HCT116 (cell line): ENCODE measurements at regions not wholly inside any gene's neighbourhood (a gene's known extent, or its start where the extent isn't known, plus 50 kb on each side); places are given as distances from the start of the nearest gene placed in this dataset.

Experiments
- FOSL1 ChIP-seq: IDR thresholded peaks from 2 replicates; pipeline ENCODE4 v1.6.1; 2012; ENCODE audit warnings: low read depth
- SIN3A ChIP-seq: IDR thresholded peaks from 2 replicates; pipeline ENCODE4 v1.6.1; 2012; ENCODE audit warnings: low read depth
- YY1 ChIP-seq: IDR thresholded peaks from 2 replicates; pipeline ENCODE4 v1.6.1; 2011; ENCODE audit warnings: low read length, low read depth, moderate library complexity, mild to moderate bottlenecking; ENCODE audit not compliant: insufficient replicate concordance; ENCODE audit errors: extremely low read depth
- TF ChIP-seq, protein P1 (sequence below), 3 experiments: fragments of 200-600 bp in 1 of 3; sonication (generic) in 1 of 3; IDR thresholded peaks in 2 of 3; conservative IDR thresholded peaks in 1 of 3; 2 replicates each; pipeline ENCODE4 v1.5.1; 2012 to 2017; ENCODE audit warnings: low read depth in 2 of 3, low read length in 2 of 3, antibody characterized with exemption in 1 of 3, borderline replicate concordance in 1 of 3, control low read depth in 1 of 3, mild to moderate bottlenecking in 1 of 3, mixed read lengths in 1 of 3, mixed run types in 1 of 3, moderate library complexity in 1 of 3; ENCODE audit not compliant: insufficient read depth in 1 of 3
- TF ChIP-seq, protein P2 (sequence below): IDR thresholded peaks from 2 replicates; pipeline ENCODE4 v1.6.1; 2011; ENCODE audit warnings: mild to moderate bottlenecking, low read length, moderate library complexity; ENCODE audit not compliant: insufficient replicate concordance; ENCODE audit errors: extremely low read depth

DNA sequence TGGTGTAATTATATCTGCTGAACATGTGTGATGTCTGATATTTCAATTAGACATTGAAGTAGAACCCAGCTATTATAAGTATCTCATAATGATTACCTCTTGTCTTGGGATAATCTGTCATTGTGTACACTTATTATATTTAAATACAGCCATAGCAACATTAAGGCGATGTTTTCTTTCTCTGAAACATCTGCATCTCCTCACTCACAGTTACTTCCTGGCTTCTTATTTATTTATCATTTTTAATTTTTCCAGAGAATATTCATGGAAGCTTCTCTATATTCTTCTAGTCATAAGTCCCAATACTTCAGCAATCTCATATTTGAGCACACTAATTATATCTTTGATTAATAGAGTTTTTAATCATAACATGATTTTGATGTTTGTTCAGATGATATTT is 103.8 kb upstream of the FBN2 start:
- TF ChIP-seq YY1 (no peak), SIN3A (no peak), FOSL1 (no peak)
- TF ChIP-seq, protein P1, sequence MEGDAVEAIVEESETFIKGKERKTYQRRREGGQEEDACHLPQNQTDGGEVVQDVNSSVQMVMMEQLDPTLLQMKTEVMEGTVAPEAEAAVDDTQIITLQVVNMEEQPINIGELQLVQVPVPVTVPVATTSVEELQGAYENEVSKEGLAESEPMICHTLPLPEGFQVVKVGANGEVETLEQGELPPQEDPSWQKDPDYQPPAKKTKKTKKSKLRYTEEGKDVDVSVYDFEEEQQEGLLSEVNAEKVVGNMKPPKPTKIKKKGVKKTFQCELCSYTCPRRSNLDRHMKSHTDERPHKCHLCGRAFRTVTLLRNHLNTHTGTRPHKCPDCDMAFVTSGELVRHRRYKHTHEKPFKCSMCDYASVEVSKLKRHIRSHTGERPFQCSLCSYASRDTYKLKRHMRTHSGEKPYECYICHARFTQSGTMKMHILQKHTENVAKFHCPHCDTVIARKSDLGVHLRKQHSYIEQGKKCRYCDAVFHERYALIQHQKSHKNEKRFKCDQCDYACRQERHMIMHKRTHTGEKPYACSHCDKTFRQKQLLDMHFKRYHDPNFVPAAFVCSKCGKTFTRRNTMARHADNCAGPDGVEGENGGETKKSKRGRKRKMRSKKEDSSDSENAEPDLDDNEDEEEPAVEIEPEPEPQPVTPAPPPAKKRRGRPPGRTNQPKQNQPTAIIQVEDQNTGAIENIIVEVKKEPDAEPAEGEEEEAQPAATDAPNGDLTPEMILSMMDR (IDR thresholded peaks at IDR 0.05 in 2 of 3, conservative IDR thresholded peaks at IDR 0.05 in 1 of 3; ENCODE audit: borderline replicate concordance in 1 of 3, insufficient read depth in 1 of 3, low read depth in 2 of 3, low read length in 2 of 3) = no peak
- TF ChIP-seq, protein P2, sequence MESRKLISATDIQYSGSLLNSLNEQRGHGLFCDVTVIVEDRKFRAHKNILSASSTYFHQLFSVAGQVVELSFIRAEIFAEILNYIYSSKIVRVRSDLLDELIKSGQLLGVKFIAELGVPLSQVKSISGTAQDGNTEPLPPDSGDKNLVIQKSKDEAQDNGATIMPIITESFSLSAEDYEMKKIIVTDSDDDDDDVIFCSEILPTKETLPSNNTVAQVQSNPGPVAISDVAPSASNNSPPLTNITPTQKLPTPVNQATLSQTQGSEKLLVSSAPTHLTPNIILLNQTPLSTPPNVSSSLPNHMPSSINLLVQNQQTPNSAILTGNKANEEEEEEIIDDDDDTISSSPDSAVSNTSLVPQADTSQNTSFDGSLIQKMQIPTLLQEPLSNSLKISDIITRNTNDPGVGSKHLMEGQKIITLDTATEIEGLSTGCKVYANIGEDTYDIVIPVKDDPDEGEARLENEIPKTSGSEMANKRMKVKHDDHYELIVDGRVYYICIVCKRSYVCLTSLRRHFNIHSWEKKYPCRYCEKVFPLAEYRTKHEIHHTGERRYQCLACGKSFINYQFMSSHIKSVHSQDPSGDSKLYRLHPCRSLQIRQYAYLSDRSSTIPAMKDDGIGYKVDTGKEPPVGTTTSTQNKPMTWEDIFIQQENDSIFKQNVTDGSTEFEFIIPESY = no peak
